GM21526 (cell line): ENCODE measurements at regions not wholly inside any gene's neighbourhood (a gene's known extent, or its start where the extent isn't known, plus 50 kb on each side); places are given as distances from the start of the nearest gene placed in this dataset.

Source experiments
- ATAC-seq: cut with Tn5 transposase; IDR thresholded peaks from one replicate; pipeline ENCODE4 v1.9.1; 2021; ENCODE audit warnings: moderate library complexity; ENCODE audit not compliant: unreplicated experiment, low FRiP score

GRCh38 chr4:33512397-33512796 is 2731.9 kb downstream of the ARAP2 start:
- ATAC-seq = no peak

DNA sequence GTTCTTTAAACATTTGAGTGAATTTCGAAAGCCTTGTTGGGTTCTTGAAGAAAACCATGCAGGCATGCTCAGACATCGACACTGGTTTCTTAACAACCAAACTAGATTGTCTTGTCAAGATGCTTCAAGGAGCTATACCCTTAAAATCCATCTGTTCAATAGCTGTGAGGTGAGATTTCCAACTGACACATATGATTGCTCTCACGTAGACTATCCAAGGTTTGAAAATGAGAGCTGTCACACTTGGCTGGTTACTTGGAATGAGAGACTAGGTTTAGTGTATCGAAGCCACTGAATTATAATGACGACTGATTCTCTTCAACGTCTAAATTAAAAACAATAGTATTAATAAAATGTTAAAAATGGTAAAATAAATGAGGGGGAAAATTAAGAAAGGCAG is 2725.5 kb downstream of the ARAP2 start:
- no peak for ATAC-seq

GRCh38 chr4:33532821-33533220 is 2711.5 kb downstream of the ARAP2 start:
- no peak for ATAC-seq

DNA sequence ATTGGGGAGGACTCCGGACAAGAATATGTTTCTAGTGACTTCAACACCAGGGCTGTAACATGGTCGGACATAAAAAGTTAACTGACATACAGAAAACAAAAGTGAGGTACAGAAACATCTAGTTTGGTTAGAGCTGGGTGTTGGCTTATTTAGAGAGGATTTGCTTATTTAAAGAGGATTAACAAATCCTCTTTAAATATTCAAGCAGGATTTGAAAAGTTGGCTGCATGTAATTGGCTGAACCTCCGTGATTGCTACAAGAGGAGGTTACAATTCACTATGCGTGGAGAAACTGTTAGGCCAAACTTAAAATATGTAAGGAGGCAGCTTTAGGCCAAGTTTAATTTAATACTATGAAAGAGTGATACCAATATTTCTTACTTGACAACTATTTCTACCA is 2707.4 kb downstream of the ARAP2 start:
- no peak for ATAC-seq

DNA sequence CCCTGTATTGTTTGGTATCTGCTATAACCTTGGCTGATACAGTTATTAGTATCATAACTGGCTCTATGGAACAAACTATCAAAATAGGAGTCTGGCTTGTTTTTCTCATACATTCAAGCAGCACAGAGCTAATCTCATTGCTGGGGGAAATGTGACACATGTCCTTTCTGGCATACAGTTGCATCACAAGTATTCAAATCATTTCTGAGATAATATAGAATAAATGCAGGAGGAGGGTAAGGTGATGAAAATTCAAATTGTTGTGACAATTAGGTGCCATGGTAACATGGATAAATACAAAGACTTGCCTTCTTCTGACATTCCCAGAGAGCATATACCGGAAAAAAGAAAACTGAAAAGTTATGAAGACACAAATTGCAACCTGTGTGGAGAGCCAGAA is 2706.8 kb downstream of the ARAP2 start:
- ATAC-seq = no peak

DNA sequence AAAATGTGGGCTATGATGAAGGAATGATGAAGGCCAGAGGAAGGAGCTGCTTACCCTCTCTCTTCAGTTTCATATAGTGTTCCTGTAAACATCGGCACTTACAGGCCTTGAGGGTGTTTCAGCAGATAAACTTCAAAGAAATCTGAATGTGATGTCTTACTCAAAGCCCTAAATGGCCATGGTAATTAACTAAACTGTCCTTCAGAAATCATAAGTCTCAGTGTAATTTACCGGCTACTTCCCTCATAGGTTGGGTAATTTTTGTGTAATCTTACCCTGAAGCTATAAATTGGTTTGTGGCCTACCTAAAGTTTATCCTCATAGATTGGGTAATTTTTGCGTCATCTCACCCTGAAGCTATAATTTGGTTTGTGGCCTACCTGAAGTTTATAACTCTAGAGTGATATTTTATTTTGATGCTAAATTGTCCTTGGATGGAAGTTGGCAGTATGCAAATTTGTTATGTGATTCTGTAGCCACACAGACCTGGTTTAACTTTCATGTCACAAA is 2700.3 kb downstream of the ARAP2 start:
- no peak for ATAC-seq

GRCh38 chr4:33551244-33551643 is 2693.1 kb downstream of the ARAP2 start:
- no peak for ATAC-seq

DNA sequence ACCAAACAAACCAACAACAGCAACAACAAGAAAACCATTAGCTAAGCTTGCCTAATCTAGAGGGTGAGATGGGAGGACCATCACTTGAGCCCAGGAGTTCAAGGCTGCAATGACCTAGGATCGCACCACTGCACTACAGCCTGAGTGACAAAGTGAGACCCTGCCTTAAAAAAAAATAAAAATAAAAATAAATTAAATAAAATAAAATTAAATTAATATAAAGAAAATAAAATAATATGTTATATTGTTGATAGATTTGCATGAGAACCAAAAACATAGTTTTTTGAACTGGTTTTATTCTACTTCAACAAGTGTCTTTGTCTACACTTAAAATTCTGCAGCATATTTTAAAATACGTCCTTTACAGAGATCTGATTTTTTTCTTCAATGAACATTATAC is 2683.1 kb downstream of the ARAP2 start:
- ATAC-seq = no peak

GRCh38 chr4:33566649-33567048 is 2677.7 kb downstream of the ARAP2 start:
- ATAC-seq = no peak

DNA sequence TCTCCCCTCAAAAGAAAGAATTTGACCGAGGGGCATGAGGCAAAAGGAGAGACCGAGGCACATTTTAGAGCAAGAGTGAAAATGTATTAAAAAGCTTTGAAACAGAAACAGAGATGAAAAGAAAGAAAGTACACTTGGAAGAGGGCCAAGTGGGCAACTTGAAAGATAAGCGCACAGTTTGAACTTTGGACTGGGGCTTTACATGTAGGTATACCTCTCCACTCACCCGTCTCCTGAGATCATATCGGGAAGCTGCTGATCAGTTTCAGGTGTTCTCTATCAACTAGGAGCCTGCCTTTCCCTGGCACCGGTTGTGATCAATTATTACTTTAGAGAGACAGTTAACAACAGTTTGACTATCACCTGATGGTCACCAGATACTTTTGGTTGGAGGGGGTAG is 2666.5 kb downstream of the ARAP2 start:
- no peak for ATAC-seq

GRCh38 chr4:33579951-33580350 is 2664.4 kb downstream of the ARAP2 start:
- ATAC-seq = no peak

DNA sequence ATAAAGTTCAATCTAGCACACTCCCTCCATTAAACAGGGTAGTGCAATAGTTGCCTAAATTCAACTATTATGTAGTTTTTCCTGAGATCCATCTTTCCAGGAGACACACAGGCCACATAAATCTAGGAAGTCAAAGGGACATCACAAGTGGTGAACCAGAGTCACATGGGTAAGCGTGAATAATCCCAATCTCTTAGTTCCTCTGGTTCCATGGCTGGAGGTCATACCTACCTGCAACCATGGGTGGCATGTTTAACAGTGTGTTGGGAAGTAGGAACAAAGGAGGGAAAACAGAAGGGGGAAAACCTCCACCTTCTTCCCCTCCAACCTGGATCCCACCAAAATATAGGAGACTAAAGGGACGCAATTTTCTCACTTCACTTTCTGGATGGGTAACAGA is 2651.6 kb downstream of the ARAP2 start:
- ATAC-seq = no peak

DNA sequence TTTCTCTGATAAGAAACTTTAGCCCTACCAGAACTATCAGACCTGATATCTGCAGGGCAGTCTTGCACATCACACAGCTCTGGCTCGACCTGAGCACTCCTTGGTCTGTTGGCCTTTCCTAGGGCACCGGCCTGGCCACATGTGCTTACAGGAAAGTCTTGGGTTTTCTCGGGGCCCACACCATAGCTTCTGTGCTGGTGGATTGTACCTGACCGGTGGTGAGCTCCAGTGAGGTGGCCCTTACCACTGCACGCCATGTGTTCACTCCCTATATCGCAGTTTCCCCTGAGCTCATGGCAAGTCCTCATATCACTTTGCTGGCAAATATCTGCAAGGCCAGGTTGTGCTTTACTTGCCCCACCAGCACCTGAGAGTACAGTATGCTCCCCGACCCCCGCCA is 2637.4 kb downstream of the ARAP2 start:
- no peak for ATAC-seq

GRCh38 chr4:33616121-33616520 is 2628.2 kb downstream of the ARAP2 start:
- no peak for ATAC-seq

GRCh38 chr4:33625748-33626147 is 2618.6 kb downstream of the ARAP2 start:
- no peak for ATAC-seq

- ATAC-seq = no peak
Observed at GRCh38 chr4:33626221-33626620, 2618.1 kb downstream of the ARAP2 start.

DNA sequence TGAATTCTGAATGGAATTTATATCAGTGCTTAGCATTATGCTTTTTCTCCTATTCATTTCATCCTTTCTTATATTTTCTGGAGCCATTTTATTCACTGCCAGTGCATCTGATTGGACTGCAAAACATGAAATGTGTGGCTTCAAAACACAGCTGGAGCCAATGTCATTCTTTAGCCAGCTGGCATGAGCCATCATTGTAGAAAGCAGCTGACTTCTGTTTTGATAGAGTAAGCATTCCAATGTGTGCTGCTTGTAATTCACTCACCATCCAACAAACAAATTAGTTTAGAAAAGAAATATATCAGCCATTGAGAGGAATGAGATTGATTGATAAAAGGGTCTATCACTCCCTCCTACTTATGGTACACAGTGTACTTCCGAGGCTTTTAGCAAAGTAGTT is 2616.0 kb downstream of the ARAP2 start:
- ATAC-seq = no peak

DNA sequence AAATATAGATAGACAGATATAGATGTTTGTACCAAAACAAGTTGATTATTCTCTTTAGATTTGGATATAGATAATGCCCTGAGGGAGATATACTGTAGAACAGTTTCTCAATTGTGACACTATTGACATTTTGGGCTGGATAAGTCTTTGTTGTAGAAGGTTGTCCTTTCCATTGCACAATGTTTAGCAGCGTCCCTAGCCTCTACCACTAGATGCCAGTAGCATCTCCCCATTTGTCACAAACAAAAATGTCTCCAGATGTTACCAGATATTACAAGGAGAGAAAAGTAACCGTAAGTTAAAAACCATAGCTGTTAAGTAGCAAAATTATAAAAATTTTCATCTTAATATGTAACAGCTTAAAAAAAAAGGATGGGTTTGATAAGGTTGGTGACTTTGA is 2595.3 kb downstream of the ARAP2 start:
- no peak for ATAC-seq

GRCh38 chr4:33649471-33649870 is 2594.8 kb downstream of the ARAP2 start:
- no peak for ATAC-seq

DNA sequence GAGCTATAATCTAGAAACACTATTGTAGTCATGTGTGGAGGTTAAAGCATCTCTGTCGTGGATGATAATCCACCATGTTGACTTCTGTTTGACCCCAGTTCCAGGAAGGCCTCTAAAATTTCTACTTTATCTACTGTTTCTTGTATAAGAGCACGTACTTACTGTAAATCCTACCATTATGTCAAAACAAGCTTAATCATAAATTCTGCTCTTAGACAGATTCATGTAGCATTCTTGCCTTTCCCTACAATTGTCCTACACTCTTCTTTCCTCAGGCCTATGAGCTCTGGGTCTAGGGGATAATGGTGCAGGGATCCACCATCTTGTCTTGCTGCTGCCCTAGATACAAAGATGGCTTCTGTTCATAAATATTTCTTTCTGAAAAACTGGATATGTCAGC is 2594.3 kb downstream of the ARAP2 start:
- no peak for ATAC-seq

DNA sequence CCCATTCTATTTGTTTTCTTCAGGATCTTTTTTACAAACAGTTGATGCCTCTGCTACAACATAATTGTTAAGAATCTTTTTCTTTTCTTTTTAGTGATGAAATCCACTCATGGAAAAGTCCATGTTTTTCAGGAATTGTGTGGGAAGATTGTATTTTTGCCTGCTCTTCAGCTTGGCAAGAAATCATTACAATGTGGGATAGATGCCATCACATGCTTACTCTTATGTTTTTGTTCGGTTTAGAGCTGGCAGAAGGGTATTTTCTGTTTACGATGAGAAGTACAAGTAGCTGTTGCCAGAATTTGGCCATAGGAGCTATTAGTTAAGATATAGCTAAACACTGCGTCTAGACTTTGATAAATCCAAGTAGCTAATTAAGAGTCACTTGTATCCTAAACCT is 2585.3 kb downstream of the ARAP2 start:
- ATAC-seq = no peak

- ATAC-seq = no peak
Observed at GRCh38 chr4:33661636-33662035, 2582.7 kb downstream of the ARAP2 start.

DNA sequence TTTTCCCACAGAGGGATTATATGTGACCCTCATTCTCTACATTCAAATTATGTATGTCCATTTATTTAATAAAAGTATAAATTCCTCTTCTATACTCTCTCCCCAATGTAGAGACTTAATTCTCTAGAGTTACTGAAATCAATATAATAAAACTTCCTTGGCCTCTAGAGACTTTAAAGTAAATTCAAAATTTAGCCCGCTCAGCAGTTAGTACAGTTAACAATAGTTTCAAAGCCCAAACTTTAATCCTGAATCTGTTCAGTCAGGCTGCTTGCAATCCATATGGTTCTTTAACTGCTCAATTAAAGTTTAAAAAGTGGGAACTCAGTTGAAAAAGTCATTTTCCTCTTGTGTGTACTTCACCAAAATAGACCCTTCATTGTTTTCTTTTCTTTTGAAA is 2558.4 kb downstream of the ARAP2 start:
- ATAC-seq = no peak
